Neuronal stem cell (in vitro differentiated cells): ENCODE measurements at regions not wholly inside any gene's neighbourhood (a gene's known extent, or its start where the extent isn't known, plus 50 kb on each side); places are given as distances from the start of the nearest gene placed in this dataset.

Experiments used
- DNase-seq: peaks from one replicate; pipeline ENCODE4 v3.0.0-alpha.2; 2013; ENCODE audit warnings: low spot score
- H2AFZ ChIP-seq: one replicate; pipeline ENCODE4 v1.6.1; 2013; ENCODE audit warnings: mild to moderate bottlenecking, low read length, inconsistent platforms
- H2AK5ac ChIP-seq: 2 replicates; pipeline ENCODE4 v1.6.1; 2013; ENCODE audit warnings: low read depth, mild to moderate bottlenecking, inconsistent platforms, low read length, moderate library complexity, mixed read lengths
- H2BK120ac ChIP-seq: 2 replicates; pipeline ENCODE4 v1.6.1; 2013; ENCODE audit warnings: low read depth, mild to moderate bottlenecking, inconsistent platforms, low read length, moderate library complexity, mixed read lengths
- H2BK12ac ChIP-seq: one replicate; pipeline ENCODE4 v1.6.1; 2013; ENCODE audit warnings: low read length, inconsistent platforms
- H2BK15ac ChIP-seq: 2 replicates; pipeline ENCODE4 v1.6.1; 2013; ENCODE audit warnings: mild to moderate bottlenecking, low read length, inconsistent platforms, mixed read lengths
- H2BK5ac ChIP-seq: one replicate; pipeline ENCODE4 v1.6.1; 2013; ENCODE audit warnings: inconsistent platforms, mild to moderate bottlenecking, low read length, moderate library complexity
- H3K14ac ChIP-seq: one replicate; pipeline ENCODE4 v1.6.1; 2013; ENCODE audit warnings: low read length, inconsistent platforms
- H3K18ac ChIP-seq: 2 replicates; pipeline ENCODE4 v1.6.1; 2013; ENCODE audit warnings: low read length, inconsistent platforms
- H3K23ac ChIP-seq: 2 replicates; pipeline ENCODE4 v1.6.1; 2013; ENCODE audit warnings: low read depth, mild to moderate bottlenecking, mixed read lengths, low read length, inconsistent platforms; ENCODE audit not compliant: poor library complexity
- H3K27ac ChIP-seq: replicated peaks from 3 replicates; pipeline ENCODE4 v1.5.1; 2013; ENCODE audit warnings: low read length, inconsistent platforms
- H3K27me3 ChIP-seq, 3 experiments: 2 replicates each; pipeline ENCODE4 v1.6.1; 2013; ENCODE audit warnings: low read length in 3 of 3, mild to moderate bottlenecking in 2 of 3, inconsistent platforms in 1 of 3, low read depth in 1 of 3, mixed read lengths in 1 of 3, moderate library complexity in 1 of 3; ENCODE audit not compliant: control insufficient read depth in 3 of 3, insufficient read depth in 3 of 3
- H3K36me3 ChIP-seq, 2 donors: replicated peaks in 1 of 2; 2 replicates each; pipeline ENCODE4 v1.6.1; 2013; ENCODE audit warnings: low read length in 2 of 2; ENCODE audit not compliant: control insufficient read depth in 2 of 2, insufficient read depth in 2 of 2
- H3K4ac ChIP-seq: 2 replicates; pipeline ENCODE4 v1.6.1; 2013; ENCODE audit warnings: inconsistent platforms, mild to moderate bottlenecking, low read length, moderate library complexity
- H3K4me1 ChIP-seq, 2 donors: 1 replicate in 1 of 2; 2 replicates in 1 of 2; pipeline ENCODE4 v1.6.1; 2013; ENCODE audit warnings: low read length in 2 of 2, low read depth in 1 of 2; ENCODE audit not compliant: control insufficient read depth in 2 of 2, insufficient read depth in 1 of 2
- H3K4me2 ChIP-seq: one replicate; pipeline ENCODE4 v1.6.1; 2013; ENCODE audit warnings: mild to moderate bottlenecking, low read length, inconsistent platforms; ENCODE audit not compliant: insufficient read depth, poor library complexity, severe bottlenecking
- H3K4me3 ChIP-seq, 2 donors: 2 replicates each; pipeline ENCODE4 v1.5.1; 2013; ENCODE audit warnings: low read length in 2 of 2, mild to moderate bottlenecking in 2 of 2, inconsistent platforms in 1 of 2, moderate library complexity in 1 of 2
- H3K79me1 ChIP-seq: one replicate; pipeline ENCODE4 v1.6.1; 2013; ENCODE audit warnings: low read depth, mild to moderate bottlenecking, inconsistent platforms, low read length, moderate library complexity
- H3K9ac ChIP-seq: one replicate; pipeline ENCODE4 v1.6.1; 2013; ENCODE audit warnings: mild to moderate bottlenecking, low read depth, low read length, inconsistent platforms; ENCODE audit not compliant: poor library complexity
- H3K9me3 ChIP-seq, 2 donors: replicated peaks in 1 of 2; 2 replicates each; pipeline versions ENCODE3 to v1.6.1; 2013; ENCODE audit warnings: low read length in 2 of 2, mild to moderate bottlenecking in 2 of 2, inconsistent platforms in 1 of 2, low read depth in 1 of 2, mixed read lengths in 1 of 2, moderate library complexity in 1 of 2; ENCODE audit not compliant: control insufficient read depth in 2 of 2, insufficient read depth in 1 of 2
- H4K8ac ChIP-seq: one replicate; pipeline ENCODE4 v1.6.1; 2013; ENCODE audit warnings: low read depth, mild to moderate bottlenecking, inconsistent platforms, low read length, moderate library complexity
- H4K91ac ChIP-seq: one replicate; pipeline ENCODE4 v1.6.1; 2013; ENCODE audit warnings: low read length, low read depth, mild to moderate bottlenecking, inconsistent platforms; ENCODE audit not compliant: poor library complexity
- WGBS, 2 donors: extraction: QIAGEN DNeasy Blood & Tissue Kit; methylation state at CpG; one replicate each; pipeline ENCODE4 v1.1.7; 2013; ENCODE audit warnings: missing lambda C conversion rate in 2 of 2, mixed read lengths in 1 of 2; ENCODE audit not compliant: insufficient read length in 2 of 2, insufficient replicate concordance in 1 of 2; ENCODE audit errors: extremely low coverage in 2 of 2; 5-methylcytosine and 5-hydroxymethylcytosine counted together

DNA sequence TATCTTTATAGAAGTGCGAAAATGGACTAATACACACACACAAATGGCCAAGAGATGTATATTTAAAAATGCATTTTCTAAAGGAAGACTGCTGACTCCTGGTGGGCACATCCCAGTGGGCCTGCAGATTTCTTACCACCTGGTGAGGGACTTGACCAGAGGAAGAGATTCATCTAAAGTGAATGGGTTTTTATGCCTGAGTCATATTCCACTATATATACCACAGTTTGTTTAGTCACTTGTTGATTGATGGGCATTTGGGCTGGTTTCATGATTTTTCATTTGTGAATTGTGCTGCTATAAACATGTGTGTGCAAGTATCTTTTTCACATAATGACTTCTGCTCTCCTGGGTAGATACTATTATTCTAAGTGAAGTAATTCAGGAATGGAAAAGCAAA, 277.3 kb downstream of the SLC16A7 start:
- H2AK5ac ChIP-seq = no peak overlapping the region
- no peak overlapping the region for H3K4ac ChIP-seq
- H3K4me3 ChIP-seq = no peak overlapping the region
- H4K91ac ChIP-seq = no peak overlapping the region
- no peak overlapping the region for H2BK120ac ChIP-seq
- H3K27ac ChIP-seq = no peak overlapping the region
- DNase-seq = no peak
- no peak overlapping the region for H2BK5ac ChIP-seq
- H2BK15ac ChIP-seq = no peak overlapping the region
- no peak overlapping the region for H3K14ac ChIP-seq
- H3K36me3 ChIP-seq = no peaks in the 10 kb centered on the region
- H3K9ac ChIP-seq = no peak overlapping the region
- H3K9me3 ChIP-seq = no peaks in the 10 kb centered on the region
- H3K4me1 ChIP-seq = no peaks in the 10 kb centered on the region
- H3K27me3 ChIP-seq = no peaks in the 10 kb centered on the region
- no peak overlapping the region for H3K4me2 ChIP-seq
- H2BK12ac ChIP-seq = no peak overlapping the region
- H3K23ac ChIP-seq = no peak overlapping the region
- H4K8ac ChIP-seq = no peak overlapping the region
- H2AFZ ChIP-seq = no peak overlapping the region
- H3K79me1 ChIP-seq = no peaks in the 10 kb centered on the region
- H3K18ac ChIP-seq = no peak overlapping the region
- WGBS, 2 donors = no CpG with 5 or more reads among the region's 1 CpG

DNA sequence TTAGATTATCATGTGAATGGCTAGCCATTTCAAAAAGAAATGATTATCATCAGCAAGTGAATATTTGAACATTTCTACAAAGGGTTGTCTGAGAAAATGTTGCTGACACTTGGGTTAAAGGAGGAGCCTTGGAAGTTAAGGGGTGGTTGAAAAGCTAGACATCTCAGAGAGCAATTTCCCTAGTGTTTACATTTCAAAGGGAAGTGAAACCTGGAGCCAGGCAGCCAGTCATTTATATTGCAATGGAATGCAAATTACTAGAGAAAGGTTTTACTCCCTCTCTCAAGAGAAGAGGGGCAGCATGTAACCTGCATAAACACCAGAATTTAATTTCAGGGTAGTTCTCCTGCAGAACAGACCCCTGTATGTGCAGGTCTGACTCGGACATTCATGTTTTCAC, 279.0 kb downstream of the SLC16A7 start:
- H3K18ac ChIP-seq = no peak overlapping the region
- H3K36me3 ChIP-seq = no peaks in the 10 kb centered on the region
- no peaks in the 10 kb centered on the region for H3K27me3 ChIP-seq
- no peak overlapping the region for H3K4me3 ChIP-seq
- no peak overlapping the region for H3K4me2 ChIP-seq
- WGBS, 2 donors = no CpG with 5 or more reads among the region's 1 CpG
- H2AFZ ChIP-seq = no peak overlapping the region
- no peak overlapping the region for H3K27ac ChIP-seq
- H3K14ac ChIP-seq = no peak overlapping the region
- no peak overlapping the region for H2BK12ac ChIP-seq
- H2BK120ac ChIP-seq = no peak overlapping the region
- no peak overlapping the region for H2BK5ac ChIP-seq
- H3K4me1 ChIP-seq = no peaks in the 10 kb centered on the region
- no peak overlapping the region for H2AK5ac ChIP-seq
- no peak for DNase-seq
- no peak overlapping the region for H4K91ac ChIP-seq
- no peak overlapping the region for H4K8ac ChIP-seq
- no peak overlapping the region for H3K4ac ChIP-seq
- no peaks in the 10 kb centered on the region for H3K9me3 ChIP-seq
- H3K23ac ChIP-seq = no peak overlapping the region
- no peak overlapping the region for H3K9ac ChIP-seq
- H2BK15ac ChIP-seq = no peak overlapping the region
- no peaks in the 10 kb centered on the region for H3K79me1 ChIP-seq

DNA sequence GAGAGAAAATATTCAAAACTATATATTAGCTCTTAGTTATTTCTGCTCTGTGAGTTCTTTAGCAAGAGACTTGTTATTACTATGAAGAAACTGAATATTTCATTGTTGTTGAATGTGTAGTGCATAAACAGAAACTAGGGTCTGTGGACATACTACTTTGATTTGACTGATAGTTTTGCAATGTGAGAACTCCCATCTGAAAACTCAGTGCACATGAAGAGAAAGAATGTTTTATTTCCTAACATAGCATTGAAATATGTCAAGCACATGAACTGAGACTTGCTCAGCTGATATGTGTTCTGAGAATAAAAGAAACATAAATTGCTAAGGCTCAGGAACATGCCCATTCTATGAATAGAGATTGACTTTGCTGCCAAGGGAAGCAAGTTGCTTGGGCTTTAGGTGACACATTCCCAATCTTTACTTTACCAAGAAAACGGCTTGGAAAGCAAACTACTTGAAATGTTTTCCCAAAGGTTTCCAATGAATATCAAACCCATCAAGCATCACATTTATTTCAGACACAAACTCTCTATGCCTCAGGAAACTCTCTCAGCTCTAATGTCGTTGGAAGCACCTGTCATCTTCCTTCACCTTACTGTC, 290.4 kb downstream of the SLC16A7 start:
- Histone ChIP-seq H3K23ac (no peak overlapping the region), H3K4me2 (no peak overlapping the region), H3K18ac (no peak overlapping the region), H3K9me3 (no peaks in the 10 kb centered on the region), H3K4ac (no peak overlapping the region), H2BK15ac (no peak overlapping the region), H3K36me3 (no peaks in the 10 kb centered on the region), H2AK5ac (no peak overlapping the region), H3K9ac (no peak overlapping the region), H3K27me3 (no peaks in the 10 kb centered on the region), H3K4me1 (no peaks in the 10 kb centered on the region), H3K27ac (no peak overlapping the region), H3K14ac (no peak overlapping the region), H3K79me1 (no peaks in the 10 kb centered on the region), H4K8ac (no peak overlapping the region), H4K91ac (no peak overlapping the region), H2AFZ (no peak overlapping the region), H3K4me3 (no peak overlapping the region), H2BK5ac (no peak overlapping the region), H2BK12ac (no peak overlapping the region), H2BK120ac (no peak overlapping the region)
- no CpG with 5 or more reads among the region's 2 CpGs for WGBS, 2 donors
- no peak for DNase-seq

DNA sequence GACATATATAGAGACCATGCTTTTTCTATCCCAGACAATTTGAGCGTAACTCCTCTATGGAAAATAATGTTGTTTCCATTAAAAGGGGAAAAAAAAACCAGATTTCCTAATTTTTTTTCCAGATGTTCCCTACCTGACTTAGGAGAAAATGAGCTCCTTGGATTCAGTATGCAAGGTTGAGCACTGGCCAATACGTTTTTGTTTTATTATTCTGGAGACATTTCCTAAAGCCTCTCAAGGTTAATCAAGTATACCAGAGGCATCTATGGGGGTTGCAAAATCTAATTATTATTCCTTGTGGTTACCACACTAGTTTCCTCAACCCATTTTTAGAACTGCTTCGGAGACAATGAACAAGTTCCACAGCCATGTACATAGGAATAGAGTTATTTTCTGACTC, 291.3 kb downstream of the SLC16A7 start:
- H3K27ac ChIP-seq = no peak overlapping the region
- no peak overlapping the region for H3K18ac ChIP-seq
- no peaks in the 10 kb centered on the region for H3K27me3 ChIP-seq
- H3K4me1 ChIP-seq = no peaks in the 10 kb centered on the region
- no CpG with 5 or more reads among the region's 3 CpGs for WGBS, 2 donors
- H3K9me3 ChIP-seq = no peaks in the 10 kb centered on the region
- H3K14ac ChIP-seq = no peak overlapping the region
- H2BK120ac ChIP-seq = no peak overlapping the region
- no peak overlapping the region for H3K4me3 ChIP-seq
- H3K79me1 ChIP-seq = no peaks in the 10 kb centered on the region
- no peak overlapping the region for H2AFZ ChIP-seq
- no peak overlapping the region for H2BK5ac ChIP-seq
- H3K4me2 ChIP-seq = no peak overlapping the region
- no peak overlapping the region for H3K23ac ChIP-seq
- H2BK12ac ChIP-seq = no peak overlapping the region
- no peak overlapping the region for H3K9ac ChIP-seq
- H4K8ac ChIP-seq = no peak overlapping the region
- H4K91ac ChIP-seq = no peak overlapping the region
- H2AK5ac ChIP-seq = no peak overlapping the region
- H3K4ac ChIP-seq = no peak overlapping the region
- no peak overlapping the region for H2BK15ac ChIP-seq
- DNase-seq = no peak
- no peaks in the 10 kb centered on the region for H3K36me3 ChIP-seq
